ENCODE measurements at regions not wholly inside any gene's neighbourhood (a gene's known extent, or its start where the extent isn't known, plus 50 kb on each side); places are given as distances from the start of the nearest gene placed in this dataset.

DNA sequence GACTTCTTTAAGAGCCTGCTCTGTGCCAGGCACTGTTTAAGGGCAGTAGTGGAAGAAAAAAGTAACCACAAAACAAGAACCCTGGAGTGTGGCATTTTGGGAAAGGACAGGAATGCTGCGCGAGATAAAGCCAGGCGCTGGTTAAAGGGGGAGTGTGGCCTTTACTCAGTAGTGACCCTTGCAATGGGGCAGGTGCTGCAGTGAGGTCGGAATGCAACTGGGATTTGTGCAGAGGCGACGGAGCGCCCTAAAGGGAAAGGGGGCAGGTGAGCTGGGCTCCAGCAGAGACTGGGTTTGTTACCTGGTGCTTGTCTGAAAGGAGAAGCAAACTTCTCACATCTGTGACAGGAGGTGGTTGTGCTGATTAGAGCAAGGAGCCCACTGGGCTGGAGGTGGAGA, 263.6 kb downstream of the ACTR3B start:
- no peak for TF ChIP-seq CTCF (conservative IDR thresholded peaks at IDR 0.05; ENCODE audit: low read depth, low read length)
- TF ChIP-seq EZH2 (IDR thresholded peaks at IDR 0.05; ENCODE audit: borderline replicate concordance, low read depth, low read length, poor library complexity, severe bottlenecking) = no peak

All from A673 (cell line).